NCI-H446 (cell line): ENCODE measurements at regions not wholly inside any gene's neighbourhood (a gene's known extent, or its start where the extent isn't known, plus 50 kb on each side); places are given as distances from the start of the nearest gene placed in this dataset.
A peak's percentile ranks its signal among the peaks of the same experiment; 100 is the strongest.
"Not testable (repeated sequence)": the region's sequence is repeated elsewhere in the genome, so short reads cannot be mapped to it uniquely, and the experiment has no call there.

Source experiments
- DNase-seq, 2 experiments: peaks; one replicate each; lab custom pipeline; 2025; lab: John Stamatoyannopoulos, UW

DNA sequence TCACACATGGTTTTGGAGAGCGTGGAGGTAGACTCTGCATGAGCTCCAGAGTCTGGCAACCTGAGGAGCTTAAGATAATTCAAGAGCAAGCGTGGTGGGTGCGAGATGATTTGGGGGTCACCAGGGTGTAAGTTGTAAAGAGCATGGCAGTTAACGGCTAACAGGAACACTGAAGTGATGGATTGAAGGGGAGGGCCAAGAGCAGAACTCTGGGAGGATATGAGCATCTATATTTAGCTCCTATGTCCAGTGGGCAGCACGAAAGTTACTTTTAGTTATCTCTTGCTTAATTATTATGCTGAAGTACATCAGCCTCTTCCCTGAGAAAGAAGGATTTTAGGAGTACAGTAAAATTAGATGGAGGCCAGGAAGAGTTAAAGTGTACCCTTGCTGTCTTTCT is 231.9 kb upstream of the HAND2 start:
- no peak for DNase-seq

DNA sequence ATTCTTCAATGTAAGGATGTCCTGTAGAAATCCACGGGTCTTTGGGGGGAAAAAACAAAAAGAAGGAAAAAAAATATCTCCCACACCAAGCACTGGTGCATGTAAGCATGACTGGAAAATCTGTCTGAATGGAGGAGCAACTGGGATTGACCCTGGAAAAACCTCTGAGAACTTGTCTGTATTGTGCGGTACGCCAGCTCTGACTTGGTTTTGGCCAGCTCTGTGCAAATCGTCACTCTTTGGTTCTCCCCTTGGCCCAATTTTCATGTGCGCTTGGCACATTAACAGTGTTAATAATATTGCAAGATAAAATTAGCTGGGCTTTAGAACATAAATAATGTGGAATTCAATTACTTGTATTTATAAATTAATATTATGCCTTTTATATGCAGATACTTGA is 231.2 kb upstream of the HAND2 start:
- no peak for DNase-seq

DNA sequence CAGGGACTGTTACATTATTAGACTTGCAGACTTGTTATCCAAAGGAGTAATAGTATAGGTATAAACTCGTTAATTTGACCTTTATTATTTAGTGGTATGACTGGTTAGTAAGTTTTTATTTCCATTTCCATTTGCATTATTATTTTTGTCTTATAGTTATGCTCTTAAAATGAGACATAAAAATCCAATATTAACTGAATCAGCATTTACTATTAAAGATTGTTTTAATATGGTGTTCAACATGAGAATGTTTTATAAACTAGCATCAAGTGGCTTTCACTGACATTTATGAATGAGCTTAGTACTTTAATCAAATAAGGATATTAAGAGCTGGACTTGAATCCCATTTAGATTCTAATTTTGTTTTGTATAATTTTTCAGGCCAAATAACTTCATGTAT is 228.1 kb upstream of the HAND2 start:
- DNase-seq: no peak

DNA sequence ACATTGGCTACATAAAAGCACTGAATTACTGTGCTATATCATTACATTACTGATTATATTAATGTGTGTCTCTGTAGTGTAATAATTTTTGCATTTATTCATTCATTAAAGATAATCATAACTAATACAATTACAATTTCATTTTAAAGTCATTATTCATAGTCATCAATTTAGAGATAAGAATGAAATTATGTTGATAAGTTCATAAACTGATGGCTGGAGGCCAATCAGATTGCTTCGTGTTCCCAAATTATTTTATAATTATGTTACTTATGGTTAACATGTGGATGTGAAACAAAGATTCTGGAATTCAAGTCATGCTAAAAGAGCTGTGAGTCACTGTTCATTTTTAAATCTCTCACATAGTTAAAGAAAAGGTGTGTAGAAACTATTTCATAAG is 223.4 kb upstream of the HAND2 start:
- DNase-seq: no peak

DNA sequence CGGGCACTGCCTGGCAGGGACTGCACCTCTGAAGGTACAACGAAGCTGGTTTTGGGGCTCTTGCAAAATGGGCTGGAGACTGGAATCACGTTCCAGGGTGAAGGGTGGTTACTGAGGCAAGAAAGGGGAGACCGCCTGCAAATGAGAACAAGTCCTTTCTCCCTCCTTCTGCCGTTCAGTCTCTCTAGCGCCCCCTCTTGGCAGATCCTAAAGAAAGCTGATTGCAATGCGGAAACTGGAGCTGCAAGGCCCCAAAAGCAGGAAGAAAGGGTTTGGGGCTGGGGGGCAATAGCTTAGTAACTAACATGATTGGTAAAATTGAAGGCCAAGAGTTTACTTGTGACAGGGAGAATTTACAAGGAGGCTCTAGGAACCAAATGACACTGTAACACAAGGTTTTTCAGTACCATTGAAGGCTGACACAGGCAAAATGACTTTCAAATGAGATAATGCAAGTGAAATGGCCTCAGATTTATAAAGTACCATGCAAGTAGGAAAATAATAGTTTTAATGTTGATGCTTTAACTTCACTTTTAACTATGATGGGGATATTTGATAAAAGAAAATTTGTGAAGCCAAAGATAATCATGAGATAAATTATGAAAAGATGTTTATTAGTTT is 222.7 kb upstream of the HAND2 start:
- peak; percentile 18 to 48 for DNase-seq

DNA sequence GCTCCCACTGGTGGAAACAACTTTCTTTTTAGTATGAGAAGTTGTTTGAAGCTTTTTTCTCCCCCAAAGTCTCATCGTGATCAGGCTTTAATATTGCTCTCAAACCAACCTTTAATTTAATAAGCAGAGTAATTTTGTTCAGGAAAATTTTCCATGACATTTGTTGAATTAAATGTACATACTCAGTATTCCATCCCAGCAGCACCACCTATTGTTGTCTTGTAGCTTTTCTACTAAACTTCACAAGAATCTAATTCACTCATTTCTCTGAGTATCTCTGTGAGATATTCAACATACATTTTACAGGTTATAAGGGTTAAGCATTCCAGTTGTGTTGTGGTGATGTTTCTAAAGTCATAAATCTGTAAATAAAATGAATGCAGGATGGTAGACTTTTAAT is 218.3 kb upstream of the HAND2 start:
- DNase-seq: no peak

DNA sequence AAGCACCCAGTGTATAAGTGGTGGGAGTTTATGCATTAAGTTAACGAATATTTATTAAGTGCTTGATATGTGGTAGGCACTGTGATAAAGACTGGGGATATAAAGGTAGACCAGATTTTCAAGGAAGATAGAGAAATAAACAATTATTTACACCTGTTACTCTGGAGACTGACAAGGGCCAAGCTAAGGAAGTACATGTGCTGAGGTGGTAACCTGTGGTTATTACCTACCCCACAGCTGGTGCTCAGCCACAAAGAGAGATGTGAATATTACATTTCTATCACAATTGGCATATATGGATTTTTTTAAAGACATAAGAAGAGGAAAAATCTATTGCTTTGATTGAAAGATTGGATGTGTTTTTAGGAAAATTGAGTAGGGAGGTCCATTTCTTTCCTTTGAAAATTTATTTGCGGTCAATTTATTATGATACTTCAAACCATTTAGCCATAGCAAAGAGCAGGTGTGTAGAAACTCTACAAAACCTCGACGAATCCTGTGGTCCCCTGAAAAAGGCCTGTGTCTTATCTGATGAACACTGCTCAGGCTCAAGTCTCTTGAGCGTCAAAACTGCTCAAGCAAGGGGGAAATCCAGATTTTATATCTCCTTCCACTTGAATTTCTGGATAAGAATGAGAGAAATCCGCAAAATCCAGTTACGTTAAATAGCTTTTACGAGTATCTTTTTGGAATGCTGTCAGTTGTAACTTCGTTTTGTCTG is 217.7 kb upstream of the HAND2 start:
- DNase-seq: no peak

DNA sequence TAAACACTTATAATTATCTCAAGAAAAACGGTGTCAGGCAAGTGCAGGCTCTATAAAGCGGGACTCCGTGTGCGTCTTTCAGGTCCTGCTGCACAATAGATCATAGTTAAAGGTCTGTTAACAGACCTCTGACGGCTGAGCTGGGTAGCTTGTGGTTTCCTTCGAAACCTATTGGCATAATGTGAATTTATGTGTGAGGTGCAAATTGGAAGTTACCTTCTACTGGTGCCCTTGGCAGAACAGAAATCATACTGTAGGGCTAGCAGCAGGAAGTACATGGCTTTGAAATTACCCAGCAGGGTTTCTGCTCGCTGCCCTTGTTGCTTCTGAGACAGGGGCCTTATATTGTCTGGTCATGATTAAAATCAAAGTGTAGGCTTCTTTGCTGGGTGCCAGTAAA is 216.4 kb upstream of the HAND2 start:
- DNase-seq: no peak

DNA sequence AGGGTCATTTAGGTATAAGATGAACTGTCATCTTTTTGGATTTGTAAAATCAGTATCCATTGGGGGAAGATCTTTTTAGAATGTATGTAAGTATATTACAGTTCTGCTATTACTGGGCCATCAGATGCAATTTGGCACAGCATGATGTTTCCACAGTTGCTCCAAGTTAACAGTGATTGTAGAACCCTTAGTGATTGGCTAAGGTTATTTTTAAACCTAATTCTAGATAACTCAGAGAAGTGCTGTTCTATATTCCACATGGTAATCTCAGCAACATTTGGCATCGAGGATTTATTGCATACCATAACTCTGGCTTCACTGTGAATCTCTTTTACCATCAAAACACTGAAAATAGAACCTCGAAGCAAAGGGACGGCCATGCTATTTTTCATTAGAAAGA is 215.7 kb upstream of the HAND2 start:
- DNase-seq: no peak

DNA sequence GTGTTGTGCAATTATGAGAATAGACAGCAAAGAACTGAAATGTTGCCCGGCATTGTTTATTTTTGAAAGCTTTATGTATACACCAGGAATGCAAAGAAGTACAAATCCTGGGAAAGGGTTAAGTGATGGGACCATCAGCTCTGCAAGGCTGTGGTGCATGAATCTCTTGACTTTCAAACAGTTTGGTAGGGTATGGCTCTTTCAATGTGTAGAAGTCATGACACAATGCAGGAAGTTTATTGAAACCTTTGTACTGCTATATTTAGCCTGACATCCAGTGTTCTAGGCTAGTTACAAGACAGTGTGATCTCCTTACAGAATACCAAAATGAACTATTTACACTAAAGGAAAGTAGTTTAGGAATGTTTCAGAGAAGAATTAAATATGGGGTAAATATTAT is 206.8 kb upstream of the HAND2 start:
- DNase-seq: no peak

DNA sequence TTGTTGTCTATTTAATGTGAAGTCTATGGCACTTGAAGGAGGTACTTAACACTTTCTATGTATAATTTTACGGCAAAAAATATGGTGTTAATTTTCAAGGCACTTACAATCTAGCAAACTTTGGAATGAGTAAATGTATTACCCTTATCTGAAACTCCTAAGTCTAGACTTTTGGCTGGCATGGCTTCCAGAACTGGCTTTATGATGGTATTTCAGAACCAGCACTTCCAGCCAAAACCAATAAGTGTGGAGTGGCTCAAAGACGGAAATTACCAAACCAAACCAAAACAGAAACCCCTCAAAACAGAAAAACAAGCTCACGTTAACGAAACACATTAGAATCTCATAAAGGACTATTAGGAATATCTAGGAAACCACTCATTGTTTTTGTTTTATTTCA is 205.6 kb upstream of the HAND2 start:
- DNase-seq: no peak

DNA sequence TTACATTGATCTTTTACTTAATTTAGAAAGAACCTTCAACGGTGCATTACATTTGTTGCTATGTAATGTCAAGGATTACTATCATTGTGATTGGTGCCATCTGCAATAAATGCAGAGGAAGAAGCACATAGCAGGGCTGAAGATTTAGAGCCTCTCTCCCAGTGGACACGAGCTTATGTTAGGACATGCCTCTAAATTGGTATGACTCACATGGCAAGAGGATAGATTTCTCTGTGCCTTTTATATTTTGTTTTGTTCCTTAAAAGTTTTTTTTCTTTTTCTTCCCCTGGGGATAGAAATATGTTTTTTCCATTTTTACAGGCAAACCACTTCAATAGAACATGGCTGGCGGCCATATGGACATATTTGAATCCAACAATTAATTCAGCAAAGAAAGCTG is 205.0 kb upstream of the HAND2 start:
- no peak for DNase-seq

DNA sequence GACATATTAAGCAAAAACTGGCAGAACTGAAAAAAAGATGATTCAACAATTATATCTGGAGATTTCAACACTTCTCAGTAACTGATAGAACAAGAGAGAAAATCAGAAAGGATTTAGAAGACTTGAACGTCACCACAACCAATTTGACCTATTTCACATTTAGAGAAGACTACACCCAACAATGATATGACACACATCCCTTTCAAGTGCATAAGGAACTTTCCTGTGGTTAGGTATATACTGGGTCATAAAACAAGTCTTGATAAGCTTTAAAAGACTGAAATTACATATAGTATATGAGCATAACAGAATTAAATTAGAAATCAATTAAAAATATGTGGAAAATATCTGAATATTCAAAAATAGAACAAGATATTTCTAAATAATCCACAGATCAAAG is 201.2 kb upstream of the HAND2 start:
- no peak for DNase-seq

DNA sequence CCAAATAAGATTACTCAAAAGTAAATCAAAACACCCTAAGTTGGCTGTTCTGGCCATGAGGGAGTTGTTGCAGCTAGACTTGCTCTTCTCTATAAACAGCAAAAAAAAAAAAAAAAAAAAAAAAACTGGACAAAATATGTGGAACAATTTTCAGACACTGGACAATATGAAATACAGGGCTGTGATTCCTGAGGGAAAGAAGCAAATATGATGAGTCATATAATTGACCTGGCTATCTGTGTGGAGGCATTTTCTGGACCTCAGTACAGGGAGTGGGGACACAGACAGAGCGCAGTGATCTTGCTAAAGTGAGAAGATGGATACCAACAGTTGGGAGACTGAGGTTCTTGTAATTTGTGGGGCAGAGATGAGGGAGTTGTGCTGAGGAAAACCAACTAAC is 192.0 kb upstream of the HAND2 start:
- no peak for DNase-seq

DNA sequence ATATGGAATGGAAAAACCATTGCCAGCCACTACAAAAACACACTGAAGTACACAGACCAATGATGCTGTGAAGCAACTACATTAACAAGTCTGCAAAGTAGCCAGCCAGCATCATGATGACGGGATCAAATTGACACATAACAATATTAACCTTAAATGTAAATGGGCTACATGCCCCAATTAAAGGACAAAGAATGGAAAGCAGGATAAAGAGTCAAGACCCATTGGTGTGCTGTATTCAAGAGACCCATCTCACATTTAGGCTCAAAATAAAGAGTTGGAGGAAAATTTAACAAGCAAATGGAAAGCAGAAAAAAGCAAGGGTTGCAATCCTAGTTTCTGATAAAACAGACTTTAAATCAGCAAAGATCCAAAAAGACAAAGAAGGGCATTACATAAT is 188.5 kb upstream of the HAND2 start:
- not testable (repeated sequence) for DNase-seq

DNA sequence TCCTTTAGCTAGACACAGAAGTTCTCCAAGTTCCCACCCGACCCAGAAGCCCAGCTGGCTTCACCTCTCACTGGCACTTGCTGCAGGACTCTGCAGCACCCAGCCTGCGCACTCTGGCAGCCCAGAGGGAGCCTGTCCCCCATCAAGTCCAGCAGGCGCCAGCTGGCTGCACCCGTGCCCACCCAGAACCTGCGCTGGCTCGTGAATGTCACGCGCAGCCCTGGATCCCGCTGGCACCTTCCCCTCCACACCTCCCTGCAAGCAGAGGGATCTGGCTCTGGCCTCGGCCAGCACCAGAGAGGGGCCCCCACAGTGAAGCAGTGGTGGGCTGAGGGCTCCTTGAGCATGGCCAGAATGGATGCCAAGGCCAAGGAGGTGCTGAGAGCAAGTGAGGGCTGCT is 187.6 kb upstream of the HAND2 start:
- no peak for DNase-seq

DNA sequence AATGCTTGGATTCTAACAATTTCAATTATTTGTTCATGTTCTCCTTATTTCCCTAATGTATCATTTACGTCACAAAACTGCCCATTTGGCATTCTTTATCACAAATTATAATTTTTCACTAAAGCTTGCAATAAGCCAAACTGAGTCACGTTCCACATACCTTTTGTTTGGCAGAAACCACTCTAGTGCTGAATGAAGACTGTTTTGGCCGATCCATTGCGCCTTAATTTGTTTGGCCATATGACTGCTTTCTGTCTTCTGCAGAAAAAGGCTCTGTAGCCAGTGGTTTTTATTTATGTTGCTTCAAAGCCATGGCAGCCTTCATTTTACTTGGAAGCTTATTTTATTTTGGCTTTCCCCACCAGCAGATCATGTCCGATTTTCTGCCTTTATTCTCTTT is 184.4 kb upstream of the HAND2 start:
- no peak for DNase-seq

DNA sequence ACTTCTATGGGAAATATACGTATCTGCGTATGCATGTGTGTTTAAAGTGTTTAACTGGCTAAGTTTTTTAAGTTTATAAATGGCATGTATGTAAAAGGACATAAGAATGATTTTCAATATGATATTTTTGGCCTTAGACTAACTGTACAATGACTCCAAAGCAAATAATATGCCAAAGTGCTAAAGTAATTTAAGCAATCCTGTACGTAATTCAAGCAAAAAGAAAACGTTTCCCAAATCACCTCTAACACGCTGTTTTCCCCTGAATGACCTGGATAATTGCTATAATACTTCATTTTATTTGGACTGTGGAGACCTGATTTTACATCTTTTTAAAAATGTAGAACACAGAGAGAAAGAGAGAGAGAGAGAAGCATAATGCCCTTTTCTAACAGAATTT is 183.0 kb upstream of the HAND2 start:
- DNase-seq: no peak

DNA sequence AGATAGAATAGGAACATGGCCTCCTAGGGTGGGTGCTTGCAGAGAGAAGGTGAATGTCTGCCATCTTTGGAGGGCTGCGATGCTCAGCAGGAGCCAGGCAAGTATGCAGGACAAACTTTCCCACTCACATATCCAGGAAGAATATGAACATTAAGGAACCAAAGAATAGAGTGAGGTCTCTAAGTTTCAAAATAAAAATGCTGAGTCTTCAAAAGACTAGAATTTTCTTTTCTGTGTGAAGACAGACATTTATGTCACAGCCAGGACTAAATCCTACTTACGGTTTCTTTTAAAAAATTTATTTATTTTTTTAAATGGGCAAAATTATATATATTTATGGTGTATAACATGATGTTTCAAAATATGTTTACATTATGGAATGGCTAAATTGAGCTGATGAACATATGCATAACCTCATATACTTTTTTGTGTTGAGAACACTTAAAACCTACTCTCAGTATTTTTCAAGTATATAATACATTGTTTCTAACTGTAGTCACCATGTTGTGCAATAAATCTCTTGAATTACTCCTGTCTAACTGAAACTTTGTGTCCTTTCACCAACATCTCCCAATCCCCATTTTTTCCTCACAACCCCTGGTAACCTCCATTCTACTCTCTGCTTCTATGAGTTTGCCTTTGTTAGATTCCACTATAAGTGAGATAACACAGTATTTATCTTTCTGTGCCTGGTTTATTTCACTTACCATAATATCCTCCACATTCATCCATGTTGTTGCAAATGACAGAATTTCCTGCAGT is 177.8 kb upstream of the HAND2 start:
- DNase-seq: no peak

DNA sequence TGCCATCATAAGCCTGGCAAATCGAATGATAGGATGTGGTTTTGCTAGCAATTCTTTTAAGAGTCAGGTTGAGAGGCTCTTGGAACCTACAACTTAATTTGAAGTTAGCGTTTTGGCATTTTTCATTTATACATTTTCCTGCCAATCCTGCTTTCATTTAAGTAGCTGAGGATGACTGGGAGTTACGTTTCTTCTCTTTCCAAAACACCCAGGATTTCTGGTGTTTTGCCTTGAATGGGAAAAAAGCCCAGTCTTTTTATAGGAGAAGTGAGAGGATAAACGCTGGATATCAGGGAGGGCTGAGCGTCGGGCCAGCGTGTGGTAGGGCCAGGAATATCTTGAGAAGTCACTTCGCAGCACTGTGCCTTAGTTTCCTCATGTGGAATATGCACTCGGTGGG is 174.2 kb upstream of the HAND2 start:
- no peak for DNase-seq

DNA sequence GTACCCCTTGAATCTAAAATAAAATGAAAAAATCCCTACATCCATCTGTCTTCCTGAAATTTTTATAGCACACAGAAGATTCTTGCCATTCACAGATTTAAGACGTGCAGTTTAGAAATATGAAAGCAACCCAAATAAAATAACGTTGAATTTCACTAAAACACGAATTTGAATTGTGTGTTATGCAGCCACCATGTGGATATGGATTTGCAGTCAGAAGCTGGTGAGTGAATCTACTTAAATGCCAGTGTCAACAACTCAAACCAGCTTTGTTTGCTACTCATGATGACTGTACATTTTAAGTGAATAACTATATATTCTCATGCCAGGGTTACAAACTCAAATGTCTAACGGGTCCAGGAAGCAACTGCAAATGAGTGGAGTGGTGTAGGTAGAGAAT is 173.0 kb upstream of the HAND2 start:
- DNase-seq: no peak

DNA sequence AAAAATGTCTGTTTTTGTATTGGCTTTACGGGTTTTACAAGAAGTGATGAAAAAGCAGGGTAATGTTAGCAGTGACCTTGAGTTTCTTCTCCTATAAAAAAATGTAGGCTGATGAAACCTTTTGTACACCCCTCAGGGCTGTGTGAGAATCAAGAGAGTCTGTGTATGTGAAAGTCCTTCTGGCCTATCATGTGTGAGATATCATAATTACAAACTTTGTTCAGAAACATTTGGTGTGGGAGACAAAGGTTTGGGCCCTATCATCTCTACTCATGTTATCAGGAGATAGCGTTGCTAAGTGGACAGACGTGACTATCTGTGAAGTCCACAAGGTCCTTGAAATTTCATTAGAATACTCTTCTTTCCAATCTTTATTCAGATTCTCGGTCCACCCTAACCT is 170.6 kb upstream of the HAND2 start:
- DNase-seq: no peak

DNA sequence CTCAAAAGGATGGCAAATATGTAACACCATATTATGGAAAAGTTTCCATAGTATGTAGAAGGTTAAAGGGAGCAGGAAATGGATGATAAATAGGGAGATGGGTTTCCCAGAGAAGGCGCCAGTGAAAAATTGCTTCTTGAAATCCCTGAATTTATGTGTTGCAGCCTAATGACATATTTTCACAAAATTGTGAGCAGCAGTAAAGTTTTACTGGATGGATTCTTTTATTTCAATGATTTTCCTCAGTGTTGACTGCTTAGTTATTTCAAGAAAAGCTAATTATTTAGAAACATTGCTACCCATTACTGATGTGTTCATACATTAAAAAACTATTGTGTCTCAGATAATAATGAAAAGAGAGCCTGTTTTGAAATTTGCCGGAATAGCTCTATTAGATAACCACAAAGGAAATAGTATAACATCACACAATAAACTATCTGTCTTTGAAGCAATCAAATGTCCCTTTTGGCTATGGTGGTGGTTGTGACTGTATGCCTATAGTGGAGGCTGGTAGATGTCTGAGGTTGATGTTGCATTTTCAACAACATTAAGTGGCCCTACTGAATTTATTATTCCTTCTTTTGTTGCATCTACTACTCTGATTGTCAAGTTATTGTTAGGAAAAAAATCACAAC is 169.9 kb upstream of the HAND2 start:
- no peak for DNase-seq
